NOMO-1 (cell line): ENCODE measurements at regions not wholly inside any gene's neighbourhood (a gene's known extent, or its start where the extent isn't known, plus 50 kb on each side); places are given as distances from the start of the nearest gene placed in this dataset.
"Not testable (repeated sequence)": the region's sequence is repeated elsewhere in the genome, so short reads cannot be mapped to it uniquely, and the experiment has no call there.

ENCODE experiments used
- DNase-seq, 2 experiments: peaks; one replicate each; lab custom pipeline; 2025; ENCODE audit not compliant: unreplicated experiment in 2 of 2; lab: John Stamatoyannopoulos, UW

DNA sequence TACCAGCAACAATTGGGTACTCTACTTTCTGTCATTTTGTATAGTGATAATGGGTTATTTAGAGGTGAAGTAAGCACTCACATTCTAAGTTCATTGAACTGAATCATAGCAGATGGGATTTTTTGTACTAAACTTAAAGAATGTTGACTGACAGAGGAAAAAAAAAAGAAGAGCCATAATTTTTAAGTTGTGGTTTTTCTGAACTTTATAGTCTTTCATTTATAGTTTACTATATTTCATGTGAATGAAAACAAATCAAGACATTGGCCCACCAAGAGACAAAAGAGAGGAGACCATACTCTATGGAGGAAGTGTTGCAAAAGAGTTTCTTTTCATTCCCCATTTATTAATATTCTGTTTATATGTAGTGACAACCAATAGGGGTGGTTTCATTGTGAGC lies 685.7 kb downstream of the BCKDHB start:
- no peak for DNase-seq

DNA sequence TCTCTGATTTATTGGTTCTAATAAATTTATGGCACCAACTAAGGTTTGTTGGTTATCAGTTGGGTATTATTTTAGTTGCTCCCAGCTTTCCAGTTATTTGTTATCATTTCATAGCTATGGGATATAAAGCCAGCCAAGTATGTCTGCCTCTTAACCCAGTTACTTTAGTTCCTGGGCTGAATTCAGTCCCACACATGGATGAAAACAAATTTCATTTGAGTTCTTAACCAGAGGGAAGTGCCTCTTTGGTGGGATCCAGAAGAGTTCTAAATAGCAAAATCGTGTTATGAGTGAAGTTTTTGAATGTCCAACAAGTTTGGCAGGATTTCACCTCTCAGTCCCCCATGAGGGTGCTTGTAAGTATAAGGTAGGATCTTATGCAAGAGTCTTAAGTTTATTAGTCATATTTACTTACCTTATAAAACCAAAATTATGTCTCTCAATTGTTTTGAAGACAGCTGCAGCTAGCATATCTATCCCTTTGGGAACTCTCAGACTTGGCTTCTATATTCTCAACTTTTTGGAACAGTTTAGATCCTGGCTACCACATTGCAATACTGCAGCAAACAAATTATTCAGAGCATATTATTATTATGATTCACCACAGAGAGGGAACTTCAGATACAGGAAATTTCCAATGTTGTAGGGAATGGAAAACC lies 683.6 kb downstream of the BCKDHB start:
- DNase-seq, result no peak

GRCh38 chr6:80783271-80783670 lies 676.8 kb downstream of the BCKDHB start:
- not testable (repeated sequence) for DNase-seq

- no peak for DNase-seq
Measured at GRCh38 chr6:80771941-80772340, 665.5 kb downstream of the BCKDHB start.

- no peak for DNase-seq
Measured at GRCh38 chr6:80769106-80769505, 662.6 kb downstream of the BCKDHB start.

GRCh38 chr6:80767808-80768207 lies 661.3 kb downstream of the BCKDHB start:
- no peak for DNase-seq

GRCh38 chr6:80744213-80744612 lies 637.7 kb downstream of the BCKDHB start:
- no peak for DNase-seq

DNA sequence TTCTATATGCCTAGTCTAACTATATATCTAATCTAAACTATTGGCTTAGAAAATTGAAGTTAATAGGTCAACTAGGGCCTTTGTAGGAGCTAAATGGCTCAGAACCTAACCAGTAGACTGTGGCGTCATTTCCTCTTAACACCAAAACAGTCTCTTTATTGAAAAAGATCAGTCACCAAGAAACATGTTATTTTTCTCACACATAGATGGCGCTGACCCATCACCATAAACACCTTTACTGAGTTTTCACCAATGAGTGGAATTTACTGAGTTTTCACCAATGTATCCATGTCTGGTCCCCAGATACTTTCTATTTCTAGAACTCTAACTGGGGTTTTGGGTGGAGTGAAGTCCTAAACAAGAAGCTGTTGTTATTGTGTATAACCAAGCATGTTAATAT lies 636.0 kb downstream of the BCKDHB start:
- no peak for DNase-seq

DNA sequence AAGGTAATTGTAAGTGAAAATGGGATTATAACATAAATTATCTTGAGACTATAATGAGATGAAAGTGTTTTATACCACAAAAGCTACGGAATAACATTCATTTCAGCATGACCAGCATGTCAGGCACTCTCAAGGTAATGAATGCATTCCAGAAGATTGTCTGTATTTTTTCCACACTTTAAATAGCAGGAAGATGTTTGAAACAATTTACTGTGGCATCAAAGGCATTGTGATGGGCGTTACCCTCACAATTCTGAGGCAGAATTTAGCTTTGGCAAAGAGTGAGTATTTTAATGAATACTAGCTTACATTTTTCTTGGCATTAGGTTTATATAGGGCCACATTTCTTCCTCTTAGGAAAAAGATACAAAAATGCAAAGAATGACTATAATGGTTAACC lies 627.2 kb downstream of the BCKDHB start:
- DNase-seq, result no peak

- no peak for DNase-seq
Measured at GRCh38 chr6:80728830-80729229, 622.4 kb downstream of the BCKDHB start.

DNA sequence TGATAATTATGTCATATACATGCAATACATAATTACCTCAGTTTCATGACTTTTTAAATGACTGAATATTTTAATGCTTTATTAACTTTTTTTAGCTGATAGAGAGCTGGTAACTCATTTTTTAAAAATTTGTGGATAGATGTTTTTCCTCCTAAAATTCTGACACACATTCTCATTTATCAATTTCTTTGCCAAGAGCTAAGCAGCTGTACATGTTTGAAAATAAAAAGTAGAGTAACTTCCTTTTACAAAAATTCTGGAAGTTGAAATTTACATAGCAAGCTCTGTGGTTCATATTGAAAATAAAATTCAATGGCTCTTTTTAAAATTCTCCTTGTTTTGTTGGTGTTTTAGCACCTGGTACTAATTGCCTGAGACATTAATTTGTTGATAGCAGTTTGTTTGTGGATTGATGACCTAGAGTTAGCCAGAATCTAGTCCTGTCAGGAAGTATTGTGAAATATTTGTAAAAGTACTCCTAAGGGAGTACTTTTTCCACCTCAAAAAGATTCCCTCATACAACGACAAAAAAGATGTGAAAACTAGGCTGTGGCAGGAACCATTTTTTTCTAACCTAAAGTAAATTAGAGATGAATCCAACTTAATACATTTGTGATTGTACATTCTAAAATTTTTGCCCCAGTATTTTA lies 621.8 kb downstream of the BCKDHB start:
- DNase-seq, result no peak

DNA sequence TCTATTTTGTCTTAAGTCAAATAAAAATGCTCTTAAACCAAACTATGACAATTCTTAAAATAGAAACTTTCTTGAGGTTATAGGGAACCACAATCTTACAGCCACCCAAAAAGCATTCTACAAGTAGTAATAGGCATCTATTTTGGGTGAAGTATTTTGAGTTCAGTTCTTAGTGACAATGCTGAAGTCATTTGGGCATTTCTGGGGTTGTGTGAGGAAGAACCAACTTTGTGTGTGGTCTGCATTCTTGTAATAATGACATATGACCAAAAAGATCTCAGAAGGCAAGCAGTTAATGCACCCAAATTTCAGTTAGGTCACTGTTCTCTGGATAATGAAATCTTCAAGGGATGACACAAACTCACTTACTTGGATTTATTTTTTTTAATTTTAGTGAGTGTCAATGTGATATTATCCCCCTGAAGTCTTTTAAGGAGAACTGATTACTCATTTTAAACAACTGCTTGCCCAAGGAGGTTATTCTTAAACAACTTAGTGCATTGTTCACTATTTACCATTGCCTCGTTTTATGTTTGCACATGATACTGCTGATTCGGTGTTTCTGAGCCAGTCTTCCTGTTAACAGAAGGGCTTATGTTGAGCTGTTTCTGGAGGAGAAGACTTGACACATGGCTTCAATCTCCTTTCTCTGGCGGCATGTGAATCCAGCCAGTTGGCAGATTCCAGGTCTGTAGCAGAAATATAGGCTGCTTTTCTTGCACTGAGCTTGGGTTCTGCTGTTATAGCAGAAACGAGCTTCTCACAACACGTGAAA lies 618.9 kb downstream of the BCKDHB start:
- DNase-seq, result no peak

- no peak for DNase-seq
Measured at GRCh38 chr6:80720824-80721223, 614.4 kb downstream of the BCKDHB start.

GRCh38 chr6:80714513-80714912 lies 608.0 kb downstream of the BCKDHB start:
- DNase-seq, result no peak

- no peak for DNase-seq
Measured at GRCh38 chr6:80698459-80698858, 592.0 kb downstream of the BCKDHB start.

GRCh38 chr6:80696268-80696667 lies 589.8 kb downstream of the BCKDHB start:
- DNase-seq, result no peak

DNA sequence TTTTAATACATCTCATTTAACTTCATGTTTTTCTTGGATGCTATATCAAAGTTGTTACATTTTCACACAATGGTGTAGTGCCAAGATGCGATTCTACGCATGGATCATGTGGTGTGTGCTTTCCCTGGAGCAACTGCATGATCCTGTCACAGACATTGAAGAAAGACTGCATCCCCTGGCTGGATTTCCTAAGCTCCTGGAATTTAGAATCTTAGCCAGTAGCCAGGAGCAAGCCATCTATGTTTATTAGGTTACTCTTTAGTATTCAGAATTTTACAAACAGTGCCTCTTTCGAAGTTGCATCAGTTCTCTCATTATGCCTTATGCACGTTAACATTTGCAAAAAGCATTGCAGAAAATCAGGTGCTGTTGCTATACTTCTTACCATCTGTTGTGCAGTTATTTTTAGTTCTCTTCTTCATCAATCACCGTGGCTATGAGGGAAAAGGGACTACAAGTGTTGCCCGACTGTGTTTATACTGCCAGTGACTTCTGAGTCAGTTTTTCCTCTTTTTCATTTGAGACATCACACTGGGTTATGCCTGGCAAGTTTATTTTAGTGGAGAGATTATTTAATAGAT lies 584.2 kb downstream of the BCKDHB start:
- no peak for DNase-seq

- no peak for DNase-seq
Measured at GRCh38 chr6:80689716-80690395, 583.4 kb downstream of the BCKDHB start.

- no peak for DNase-seq
Measured at GRCh38 chr6:80679992-80680391, 573.5 kb downstream of the BCKDHB start.

DNA sequence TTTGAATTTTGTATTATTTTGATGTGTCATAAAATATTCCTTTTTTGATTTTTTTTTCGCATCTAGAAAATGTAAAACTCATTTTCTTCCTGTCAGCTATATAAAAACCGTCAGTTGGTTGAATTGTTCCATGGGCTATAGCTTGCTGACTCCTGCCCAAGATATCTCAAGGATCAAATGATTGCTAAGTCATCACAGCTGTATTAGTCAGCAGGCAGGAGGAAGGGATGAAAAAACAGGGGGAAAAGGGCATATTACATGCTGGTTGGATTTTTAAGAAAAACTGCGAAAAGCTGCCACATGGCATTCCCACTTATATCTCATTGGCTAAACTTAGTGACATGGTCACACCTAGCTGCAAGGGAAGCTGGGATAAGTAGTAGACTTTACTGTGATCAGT lies 569.9 kb downstream of the BCKDHB start:
- no peak for DNase-seq

DNA sequence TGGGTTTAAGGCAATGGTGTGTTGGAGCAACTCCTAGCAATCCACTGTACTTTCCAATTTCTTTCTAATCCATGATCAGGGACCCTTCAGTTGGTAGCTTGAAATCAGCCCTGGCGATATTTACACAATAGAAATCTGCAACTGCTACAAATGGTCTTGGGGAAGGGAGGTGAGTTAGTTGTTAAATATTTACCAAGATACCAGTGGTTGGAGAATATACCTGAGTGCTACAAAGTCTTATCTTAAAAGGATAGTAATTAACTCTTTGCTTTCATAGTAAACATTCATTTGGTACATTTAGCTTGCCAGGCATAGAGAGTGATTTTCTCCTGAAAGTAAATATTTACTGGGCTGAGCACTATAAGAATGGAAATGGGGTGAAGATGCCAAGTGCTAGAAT lies 568.2 kb downstream of the BCKDHB start:
- no peak for DNase-seq
